Astrocyte of the hippocampus (primary cell): ENCODE measurements at regions not wholly inside any gene's neighbourhood (a gene's known extent, or its start where the extent isn't known, plus 50 kb on each side); places are given as distances from the start of the nearest gene placed in this dataset.

ENCODE experiments used
- DNase-seq: peaks from one replicate; pipeline ENCODE4 v3.0.0; 2011; ENCODE audit warnings: low read depth, low spot score

DNA sequence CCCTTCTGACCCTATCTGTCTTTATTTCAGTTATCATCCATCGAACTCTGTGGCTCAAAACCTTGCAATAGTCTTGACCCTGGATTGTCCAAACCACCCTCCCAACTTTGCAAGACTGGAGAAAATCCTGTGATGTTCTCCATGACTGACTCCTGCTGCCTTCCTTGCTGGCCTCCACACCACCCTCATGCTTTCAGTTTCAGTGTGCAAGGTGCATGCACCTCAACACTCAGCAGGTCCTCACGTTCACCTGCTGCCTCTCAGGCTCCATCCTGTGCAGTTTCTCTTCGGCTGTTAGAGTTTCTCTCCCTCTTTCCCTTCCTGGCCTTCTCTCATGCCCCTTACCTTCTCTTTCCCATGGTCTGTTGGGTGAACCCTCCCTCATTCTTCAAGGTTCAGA lies 59.4 kb upstream of the ASIC2 start:
- no peak for DNase-seq

DNA sequence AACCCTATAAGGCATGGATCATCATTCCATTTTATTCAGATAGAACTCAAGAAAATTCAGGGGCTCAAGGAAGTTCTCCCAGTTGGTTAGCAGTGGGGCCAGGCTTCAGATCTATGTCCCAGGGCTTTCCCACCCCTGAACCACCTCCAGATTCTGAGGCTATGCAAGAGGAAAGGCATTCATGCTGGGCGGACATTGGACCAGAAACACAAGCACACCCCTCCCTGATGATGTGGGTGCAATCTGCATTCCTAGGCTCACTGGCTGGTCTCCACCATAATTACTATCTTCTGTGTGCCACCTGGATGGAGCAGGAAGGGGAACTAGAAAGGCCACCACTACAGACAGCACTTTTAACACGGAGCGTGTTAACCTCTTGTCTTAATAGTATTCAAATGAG lies 63.2 kb upstream of the ASIC2 start:
- no peak for DNase-seq

DNA sequence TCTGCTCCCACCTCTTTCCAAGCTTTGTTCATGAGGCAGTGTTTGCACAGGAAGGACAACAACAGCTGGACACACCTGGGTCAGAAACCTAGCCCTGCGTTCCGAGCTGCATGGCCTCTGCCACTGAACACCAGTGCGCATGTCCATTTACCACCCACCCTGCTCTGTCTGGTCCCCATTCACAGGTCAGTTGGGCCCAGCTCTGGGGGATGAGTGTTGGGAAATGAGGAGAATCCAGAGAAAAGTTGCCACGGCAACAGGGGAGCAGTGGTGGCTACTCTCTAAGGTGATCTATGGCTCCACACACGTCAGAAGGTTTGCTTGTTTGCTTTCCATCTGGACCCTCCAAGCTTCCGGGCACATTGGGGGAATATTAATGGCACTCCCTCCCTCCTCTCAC lies 70.4 kb upstream of the ASIC2 start:
- no peak for DNase-seq

DNA sequence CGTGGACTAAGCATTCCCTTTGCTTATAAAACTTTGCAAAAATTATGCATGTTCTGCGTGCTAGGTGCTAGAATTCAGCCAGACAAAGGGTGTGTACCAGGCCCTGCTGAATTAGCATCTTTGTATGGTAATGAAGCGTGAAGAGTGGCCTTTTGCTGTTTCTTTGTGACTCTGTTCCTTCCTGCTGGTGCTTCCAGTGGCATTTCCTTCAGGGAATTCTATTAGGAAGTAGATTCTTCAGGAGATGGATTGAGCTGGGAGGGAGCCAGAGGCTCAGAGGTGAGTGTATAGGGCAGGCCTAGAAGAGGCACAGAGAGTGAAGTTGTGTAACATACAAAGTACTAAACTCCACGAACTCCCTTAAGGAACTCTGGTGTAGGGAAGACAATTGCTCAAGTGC lies 73.9 kb upstream of the ASIC2 start:
- no peak for DNase-seq

DNA sequence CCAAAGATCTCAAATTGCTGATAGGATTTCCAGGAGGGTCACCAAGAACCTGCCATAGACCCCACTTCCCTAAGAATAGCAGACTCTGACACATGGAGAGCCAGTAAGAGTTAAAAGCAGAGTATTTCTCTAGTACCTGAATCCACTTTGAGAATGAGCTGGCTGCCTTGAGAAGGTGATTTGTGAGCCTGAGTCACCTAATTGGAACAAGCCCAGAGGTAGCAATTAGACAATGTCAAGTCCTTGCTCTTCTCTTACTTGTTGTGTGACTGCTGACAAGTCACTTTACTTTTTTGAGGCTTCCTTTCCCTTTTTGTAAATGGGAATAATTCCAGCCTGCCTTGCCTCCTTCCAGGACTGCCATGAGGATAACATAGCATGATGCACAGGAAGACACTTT lies 76.1 kb upstream of the ASIC2 start:
- DNase-seq, result no peak

DNA sequence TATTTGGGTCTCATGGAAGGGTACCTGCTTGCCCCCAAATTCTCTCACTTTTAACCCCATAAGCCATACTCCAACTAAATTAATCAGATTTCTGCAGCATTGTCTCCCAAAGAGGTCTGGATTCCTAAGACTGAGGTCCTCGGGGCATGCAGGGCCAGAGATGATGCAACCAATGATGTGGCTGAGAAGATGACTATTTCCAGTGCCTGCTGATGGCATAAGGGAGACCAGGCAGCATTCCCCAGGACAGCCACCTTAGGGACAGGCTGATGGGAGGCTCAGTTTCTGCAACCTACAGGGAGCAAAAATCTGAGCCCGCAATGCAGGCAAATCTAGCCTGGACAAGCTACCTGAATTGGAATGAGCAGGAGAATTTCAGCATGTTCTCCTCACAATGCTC lies 76.8 kb upstream of the ASIC2 start:
- DNase-seq, result no peak

DNA sequence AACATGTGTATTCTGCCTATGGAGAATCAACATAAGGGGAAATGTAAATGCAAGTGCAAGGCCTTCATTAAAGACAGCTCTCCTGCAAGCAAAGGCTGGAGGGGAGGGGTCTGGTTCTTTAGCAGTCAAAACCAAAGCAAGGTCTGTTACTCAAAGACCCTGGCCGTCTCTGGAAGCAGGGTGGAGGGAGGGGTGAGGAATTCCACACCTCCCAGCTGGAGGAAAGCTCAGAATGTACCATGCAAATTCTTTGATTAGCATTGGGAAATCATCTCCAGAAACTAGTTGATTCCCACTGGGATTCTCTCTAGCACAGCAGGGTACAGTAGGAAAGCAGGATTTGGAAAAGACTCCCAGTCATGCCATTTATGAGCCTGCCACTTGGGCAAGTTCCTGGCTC lies 77.3 kb upstream of the ASIC2 start:
- DNase-seq, result no peak

DNA sequence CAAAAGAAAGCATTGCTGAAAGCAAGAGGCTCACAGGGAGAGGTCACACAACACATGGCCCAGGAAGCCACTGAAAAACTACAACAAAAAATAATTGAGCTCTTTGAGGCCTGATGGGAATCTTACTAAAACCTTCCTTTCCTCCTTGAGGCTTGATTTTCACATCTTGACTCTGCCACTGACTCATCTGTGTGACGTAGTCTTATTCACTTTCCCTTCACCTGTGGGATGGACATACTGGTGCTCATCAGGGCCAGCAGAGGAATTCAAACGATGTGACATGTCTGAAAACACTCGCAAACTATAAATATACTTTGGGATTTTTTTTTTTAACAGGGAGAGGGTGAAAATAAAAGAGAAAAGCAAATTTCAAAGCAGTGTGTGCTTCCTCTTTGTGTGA lies 78.3 kb upstream of the ASIC2 start:
- no peak for DNase-seq

DNA sequence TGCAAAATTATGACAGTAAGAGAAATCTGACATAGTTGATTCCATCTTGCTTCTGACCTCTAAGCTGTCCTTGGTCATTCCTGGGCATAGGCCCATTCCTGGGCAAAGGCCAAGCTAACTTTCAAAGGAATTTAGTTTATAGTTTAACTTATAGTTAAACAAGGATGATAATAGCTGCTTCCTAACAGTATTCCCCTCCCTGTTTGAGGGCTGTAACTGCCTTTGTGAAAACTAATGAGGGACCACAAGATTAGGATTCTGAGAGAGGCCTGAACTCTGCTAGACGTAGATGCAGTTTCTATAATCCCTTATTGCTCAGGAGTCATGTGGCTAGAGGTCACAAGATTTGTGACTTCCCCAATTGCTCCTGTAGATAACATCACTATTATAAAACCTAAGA lies 80.2 kb upstream of the ASIC2 start:
- DNase-seq, result no peak

DNA sequence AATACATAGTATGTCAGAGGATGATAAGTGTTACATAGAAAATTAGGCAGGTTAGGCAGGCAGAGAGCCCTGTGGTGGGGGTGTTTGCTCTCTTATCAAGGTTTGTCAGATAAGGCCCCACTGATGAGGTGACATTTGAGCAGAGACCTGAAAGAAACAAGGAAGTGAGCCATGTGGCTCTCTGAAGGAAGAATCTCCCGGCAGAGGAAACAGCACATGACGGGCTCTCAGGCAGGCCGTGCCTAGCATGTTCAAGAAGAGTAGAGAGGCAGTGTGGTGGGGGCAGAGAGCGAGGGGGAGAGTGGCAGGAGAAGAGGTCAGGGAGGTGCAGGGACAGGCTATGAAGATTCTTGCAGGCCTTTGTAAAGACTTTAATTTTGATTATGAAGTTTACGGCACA lies 82.0 kb upstream of the ASIC2 start:
- no peak for DNase-seq

DNA sequence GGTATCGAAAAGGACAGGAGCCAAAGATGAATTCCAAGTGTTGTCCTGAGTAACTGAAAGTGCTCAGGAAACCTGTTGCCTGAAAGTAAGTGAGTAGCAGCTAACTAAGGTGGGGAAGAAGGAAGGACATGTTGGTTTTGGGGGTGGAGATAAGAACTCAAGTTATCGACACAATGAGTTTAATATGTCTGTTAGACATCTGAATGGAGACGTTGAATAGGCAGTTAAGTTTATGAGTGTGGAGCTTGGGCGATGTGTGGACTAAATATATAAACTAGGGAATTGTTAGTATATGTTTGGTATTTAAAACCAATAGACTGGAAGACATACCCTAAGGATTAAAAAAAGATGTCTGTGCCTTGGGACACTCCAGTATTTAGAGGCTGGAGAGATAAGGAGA lies 82.7 kb upstream of the ASIC2 start:
- no peak for DNase-seq

DNA sequence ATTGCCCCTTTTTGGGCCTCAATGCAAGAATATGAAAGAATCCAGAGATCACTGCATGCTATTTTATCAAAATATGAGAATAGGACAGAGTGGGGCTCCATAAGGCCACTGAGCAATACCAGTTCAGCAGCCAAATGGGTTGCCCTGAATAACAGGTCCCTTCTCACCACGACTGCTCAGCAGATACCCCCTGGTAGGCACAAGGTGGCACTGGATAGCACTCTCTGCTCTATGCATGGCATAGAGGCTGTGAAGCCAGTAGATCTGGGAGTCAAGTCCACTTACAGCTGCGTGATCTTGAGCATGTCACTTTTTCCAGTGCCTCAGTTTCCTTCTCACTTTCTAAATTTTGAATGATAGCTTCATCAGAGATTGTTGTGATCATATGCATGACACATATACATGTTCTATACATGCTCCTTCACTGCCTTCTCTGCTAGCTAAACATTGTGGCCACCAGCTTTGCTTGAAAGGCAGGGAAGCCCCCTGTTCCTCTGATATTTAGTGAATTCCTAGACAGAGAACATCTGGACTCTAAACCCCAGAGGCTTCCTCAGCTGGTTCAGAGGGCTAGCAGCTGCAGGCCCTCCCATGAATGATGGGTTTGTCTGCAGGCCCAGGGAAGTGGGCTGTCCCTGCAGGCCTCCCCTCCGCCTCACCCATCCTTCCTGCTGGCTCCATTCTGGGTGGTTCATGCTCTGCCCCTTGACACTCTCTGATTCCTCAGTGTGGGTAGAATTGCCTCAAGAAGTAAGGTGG lies 84.9 kb upstream of the ASIC2 start:
- DNase-seq, result no peak

DNA sequence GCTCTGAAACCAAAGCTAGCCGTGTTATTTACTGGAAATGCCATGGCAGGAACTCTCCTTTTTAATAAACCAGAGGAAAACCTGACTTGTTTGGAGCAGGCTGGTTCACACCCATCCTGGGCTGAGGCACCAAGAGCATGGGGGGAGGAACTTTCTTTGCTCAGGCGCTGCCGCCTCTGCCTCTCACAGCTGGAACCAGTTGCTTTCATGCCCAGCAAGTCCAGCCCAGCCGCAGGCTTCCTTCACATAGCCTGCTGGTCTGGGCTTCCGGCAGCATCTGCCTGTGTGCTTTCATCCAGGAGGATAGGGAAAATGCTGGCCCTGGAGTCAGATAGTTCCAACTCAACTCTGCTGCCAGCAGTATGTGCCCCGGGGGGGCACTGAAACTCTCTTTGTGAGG lies 88.1 kb upstream of the ASIC2 start:
- no peak for DNase-seq

DNA sequence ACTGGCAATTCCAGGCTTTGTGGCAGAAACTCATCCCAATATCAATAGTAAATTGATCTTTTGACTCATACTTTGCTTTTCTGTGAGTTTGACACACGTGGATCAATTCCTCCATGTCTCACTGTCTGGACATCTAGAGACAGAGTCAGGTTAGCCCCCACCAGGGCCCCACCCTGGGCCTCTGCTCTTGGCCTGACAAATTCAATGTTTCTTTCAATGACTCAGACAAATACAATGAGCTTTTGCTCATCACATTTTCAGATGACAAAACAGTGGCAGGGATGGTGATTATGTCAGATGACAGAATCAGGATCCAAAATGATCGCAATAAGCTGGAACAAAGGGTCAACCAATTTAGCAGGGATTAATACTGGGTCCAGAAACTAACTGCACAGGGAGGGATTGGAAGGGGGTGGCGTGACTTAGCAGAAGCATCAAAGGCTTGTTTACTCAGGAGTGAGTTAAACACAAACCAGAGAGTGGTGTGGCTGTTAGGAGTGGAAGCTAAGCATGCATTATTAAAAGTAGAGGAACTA lies 90.5 kb upstream of the ASIC2 start:
- no peak for DNase-seq

DNA sequence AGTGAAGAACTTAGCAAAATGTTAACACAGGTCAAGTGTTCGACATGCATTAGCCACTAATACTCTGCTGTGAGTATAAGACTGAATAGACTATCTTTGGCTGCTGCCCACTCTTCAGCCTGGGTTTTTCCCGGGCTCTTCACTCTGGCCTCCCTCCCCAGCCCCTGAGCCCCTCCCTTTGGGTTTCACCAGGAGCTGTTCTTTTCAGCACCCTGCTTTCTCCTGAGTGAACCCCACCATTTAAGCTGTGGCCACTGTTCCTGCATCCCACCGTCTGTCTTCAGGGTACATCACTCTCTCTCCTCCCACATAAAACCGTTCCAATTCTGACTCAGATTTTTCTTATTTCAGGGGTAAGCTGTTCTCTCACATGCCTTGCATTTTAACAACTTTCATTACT lies 92.0 kb upstream of the ASIC2 start:
- peak; percentile 3 for DNase-seq

DNA sequence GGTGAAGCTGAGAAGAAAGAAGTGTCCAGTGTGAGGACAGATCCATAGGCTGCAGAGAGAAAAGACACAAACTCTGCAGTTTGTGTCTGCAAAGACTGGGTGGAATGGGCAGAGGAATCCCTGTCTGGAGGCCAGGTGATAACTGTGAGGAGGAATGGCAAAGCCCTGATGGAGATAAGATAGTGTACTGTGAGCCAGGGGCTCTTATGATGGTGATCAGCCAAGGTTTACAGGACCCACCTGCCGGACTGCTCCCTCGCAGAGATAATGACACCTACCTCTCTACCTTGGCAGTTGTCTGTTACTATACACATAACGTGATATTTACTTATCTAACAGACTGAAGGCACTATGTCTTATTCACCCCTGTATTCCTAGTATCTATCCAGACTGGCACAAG lies 92.6 kb upstream of the ASIC2 start:
- DNase-seq, result no peak

DNA sequence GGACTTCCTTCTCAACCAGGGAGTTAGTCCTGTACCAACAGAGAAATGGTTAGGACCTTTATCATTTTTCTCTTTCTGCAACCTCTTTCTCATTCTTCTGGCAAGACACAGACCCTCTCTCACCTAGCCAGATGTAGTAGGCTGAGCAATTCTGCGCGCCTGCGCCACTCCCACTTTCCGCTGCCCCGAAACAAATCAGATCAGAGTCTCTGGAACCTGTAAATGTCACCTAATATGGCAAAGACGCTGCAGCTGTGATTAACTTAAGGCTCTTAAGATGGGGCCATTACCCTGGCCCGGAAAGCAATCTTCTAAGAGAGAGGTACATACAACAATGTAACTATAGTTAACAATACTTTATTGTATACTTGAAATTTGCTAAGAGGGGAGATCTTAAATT lies 94.3 kb upstream of the ASIC2 start:
- no peak for DNase-seq

DNA sequence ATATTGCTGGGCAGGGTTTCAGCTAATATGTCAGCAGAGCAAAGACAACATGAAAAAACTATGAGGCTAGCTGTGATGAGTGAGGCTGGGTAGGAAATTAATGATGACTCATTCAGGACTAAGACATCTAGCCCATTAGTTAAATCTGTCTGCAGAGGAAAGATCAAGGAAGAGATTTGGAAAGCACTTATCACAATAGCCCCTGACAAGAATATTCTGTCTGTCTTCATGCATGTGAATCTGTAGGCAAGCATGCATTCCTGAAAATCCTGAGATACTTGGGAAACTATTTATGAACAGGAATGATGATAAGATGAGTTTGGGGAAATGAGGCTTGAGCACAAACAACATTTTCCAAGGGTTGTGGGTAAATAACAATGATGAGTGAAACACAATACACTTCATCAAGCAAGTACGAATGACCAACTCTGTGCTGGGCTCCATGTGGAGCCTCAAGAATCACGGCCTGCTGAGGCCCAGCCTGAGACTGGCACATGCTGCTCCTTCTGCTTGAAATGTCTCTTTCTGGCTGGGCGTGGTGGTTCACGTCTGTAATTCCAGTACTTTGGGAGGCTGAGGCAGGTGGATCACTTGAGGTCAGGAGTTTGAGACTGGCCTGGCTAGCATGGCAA lies 96.5 kb upstream of the ASIC2 start:
- peak; percentile 1 for DNase-seq

DNA sequence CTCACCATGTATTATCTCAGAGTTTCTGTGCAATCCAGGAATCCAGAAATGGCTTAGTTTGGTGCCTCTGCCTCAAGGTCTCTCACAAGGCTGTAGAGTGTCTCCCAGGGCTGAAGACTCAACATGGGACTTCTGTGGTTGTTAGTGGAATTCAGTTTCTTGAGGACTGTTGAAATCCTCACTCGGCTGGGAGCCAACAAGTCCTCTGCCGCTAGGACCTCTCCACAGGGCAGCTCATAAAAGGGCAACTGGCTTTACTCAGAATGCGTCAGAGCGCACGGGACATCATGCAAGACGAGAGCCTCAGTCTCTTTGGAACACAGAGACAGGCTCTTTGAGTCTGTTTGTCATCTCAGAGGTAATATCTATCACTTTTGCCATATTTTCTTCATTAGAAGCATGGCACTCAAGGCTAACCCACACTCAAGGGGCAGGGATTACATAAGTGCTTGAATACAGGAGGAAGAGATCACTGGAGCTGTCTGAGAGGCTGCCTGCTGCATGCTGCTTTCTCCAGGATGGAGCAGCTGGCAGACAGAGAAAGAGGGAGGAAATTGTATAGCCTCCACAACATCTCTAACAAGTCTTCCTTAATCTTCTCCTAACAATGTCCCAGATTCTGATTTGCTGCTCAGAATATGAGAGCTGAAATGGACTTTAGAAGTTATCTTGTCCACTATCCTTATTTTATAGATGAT lies 97.5 kb upstream of the ASIC2 start:
- no peak for DNase-seq

DNA sequence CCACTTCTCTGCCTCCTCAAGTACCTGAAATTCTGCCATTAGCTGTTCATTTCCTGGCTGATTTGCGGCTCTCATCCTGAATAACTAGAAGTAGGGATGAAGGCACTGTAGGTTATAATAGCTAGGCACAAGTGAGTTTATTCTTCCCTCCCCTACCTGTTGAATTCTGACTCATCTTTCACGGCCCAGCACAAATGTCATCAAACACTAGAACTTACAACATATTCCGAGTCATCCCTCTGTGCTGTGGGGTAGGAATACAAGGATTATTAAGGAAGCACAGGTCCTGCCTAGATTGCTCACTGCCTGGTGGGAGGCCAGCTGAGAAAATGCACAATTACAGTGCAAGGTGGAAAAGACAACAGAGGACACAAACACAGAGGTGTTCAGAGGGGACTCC lies 103.7 kb upstream of the ASIC2 start:
- DNase-seq, result no peak

DNA sequence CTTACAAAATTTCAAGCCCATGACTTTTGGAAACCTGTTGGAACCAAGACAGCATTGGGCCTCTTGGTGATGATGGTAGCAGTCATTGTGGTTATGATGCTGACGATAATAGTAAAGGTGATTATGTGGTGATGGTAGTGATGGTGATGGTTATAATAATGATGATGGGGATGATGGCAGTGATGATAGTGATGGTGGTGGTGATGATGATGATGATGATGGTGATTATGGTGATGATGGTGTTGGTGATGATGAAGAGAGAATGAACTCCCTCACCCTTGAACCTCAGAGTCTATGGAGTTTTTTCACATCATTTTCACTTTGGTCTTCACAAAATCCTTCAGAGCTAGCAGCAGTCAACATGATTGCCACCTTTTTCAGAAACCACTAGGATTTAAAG lies 105.3 kb upstream of the ASIC2 start:
- DNase-seq, result no peak

DNA sequence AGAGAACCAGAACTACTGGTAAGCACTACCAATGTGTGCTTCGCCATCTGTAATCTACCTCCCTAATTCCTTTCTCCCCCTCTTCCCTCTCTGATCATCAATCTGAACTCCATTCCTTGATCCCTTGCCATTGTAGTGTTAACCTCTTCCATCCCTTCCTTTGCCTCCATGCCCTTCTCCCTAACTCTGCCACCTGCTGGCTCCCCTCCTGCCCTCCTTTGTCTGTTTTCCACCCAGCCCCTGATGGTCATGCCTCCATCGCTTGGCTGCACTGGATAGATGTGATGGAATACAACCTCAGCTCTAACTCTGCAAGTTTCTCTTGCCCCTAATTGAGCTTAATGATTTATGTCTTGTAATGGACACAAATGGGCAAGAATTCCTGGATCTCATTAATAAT lies 108.2 kb upstream of the ASIC2 start:
- no peak for DNase-seq

DNA sequence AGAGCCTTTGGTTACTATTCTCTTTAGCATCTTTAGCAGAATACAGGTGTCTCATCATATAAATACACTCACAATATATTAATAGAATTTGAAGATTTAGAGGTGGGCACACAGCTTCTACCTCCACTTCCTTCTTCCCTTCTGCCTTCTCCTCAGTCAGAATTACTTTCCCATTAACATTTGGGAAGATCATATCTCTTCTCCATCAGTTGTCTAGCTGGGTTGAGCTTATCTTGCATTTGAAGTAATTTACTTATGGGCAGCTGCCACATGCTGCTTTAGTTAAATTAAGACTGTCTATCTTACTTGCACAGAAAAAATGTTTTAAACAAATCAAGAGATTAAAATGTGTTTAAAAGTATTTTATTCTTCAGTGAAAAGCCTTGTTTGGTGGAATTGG lies 110.1 kb upstream of the ASIC2 start:
- DNase-seq, result no peak
